ENCODE measurements at regions not wholly inside any gene's neighbourhood (a gene's known extent, or its start where the extent isn't known, plus 50 kb on each side); places are given as distances from the start of the nearest gene placed in this dataset.

DNA sequence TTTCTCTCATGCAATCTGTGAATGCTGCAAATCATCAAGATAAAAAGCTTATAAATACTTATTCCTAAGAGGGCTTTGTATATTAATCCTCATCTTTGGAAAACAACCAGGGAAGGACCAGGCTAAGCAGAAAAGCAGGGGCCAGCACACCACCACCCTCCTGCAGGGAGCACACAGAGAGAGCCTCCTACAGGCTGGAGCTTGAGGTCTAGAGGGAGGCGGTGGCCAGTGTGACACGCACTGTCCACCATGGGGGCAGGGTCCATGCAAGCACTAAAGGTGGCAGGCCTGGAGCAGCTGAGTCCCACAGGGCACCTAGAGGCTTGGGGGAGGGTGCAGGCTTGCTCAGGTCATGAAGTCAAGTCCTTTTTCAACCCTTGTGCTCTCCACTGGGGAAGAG is 236.9 kb downstream of the TACR3 start:
- TF ChIP-seq, protein P1, sequence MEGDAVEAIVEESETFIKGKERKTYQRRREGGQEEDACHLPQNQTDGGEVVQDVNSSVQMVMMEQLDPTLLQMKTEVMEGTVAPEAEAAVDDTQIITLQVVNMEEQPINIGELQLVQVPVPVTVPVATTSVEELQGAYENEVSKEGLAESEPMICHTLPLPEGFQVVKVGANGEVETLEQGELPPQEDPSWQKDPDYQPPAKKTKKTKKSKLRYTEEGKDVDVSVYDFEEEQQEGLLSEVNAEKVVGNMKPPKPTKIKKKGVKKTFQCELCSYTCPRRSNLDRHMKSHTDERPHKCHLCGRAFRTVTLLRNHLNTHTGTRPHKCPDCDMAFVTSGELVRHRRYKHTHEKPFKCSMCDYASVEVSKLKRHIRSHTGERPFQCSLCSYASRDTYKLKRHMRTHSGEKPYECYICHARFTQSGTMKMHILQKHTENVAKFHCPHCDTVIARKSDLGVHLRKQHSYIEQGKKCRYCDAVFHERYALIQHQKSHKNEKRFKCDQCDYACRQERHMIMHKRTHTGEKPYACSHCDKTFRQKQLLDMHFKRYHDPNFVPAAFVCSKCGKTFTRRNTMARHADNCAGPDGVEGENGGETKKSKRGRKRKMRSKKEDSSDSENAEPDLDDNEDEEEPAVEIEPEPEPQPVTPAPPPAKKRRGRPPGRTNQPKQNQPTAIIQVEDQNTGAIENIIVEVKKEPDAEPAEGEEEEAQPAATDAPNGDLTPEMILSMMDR (IDR thresholded peaks at IDR 0.05; ENCODE audit: control extremely low read depth, extremely low read depth, low read depth, missing control alignments), result no peak
- CTCF ChIA-PET, result interaction anchor here (1.5 kb wide), 1 partner anchor 24 kb away, joined by 3 read pairs; no protein-coding TSS in a partner anchor
- no peak for DNase-seq (ENCODE audit: extremely low spot score)
- POLR2A ChIA-PET, result no interaction called here

DNA sequence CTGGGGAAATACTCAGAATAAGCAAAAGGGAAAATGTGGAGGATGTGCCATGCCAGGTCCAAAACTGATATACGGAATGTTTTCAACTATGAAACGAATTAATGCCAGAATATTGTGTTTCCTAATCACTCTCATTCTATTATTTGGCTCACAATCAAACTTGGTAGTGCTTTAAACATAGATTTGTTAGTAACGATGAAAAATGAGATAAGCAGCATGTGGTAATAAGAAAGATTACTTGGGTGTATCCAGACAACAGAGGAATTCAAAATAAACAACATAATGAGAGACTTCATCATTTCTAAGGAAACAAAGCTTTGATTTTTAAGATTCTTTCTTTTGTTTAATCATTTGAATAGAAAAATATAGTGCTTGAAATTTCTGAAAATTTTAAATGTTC is 237.3 kb downstream of the TACR3 start:
- CTCF ChIA-PET, result interaction anchor here (1.5 kb wide), 1 partner anchor 24 kb away, joined by 3 read pairs; no protein-coding TSS in a partner anchor
- TF ChIP-seq, protein P1 (IDR thresholded peaks at IDR 0.05; ENCODE audit: control extremely low read depth, extremely low read depth, low read depth, missing control alignments), result no peak
- POLR2A ChIA-PET, result no interaction called here
- no peak for DNase-seq (ENCODE audit: extremely low spot score)

DNA sequence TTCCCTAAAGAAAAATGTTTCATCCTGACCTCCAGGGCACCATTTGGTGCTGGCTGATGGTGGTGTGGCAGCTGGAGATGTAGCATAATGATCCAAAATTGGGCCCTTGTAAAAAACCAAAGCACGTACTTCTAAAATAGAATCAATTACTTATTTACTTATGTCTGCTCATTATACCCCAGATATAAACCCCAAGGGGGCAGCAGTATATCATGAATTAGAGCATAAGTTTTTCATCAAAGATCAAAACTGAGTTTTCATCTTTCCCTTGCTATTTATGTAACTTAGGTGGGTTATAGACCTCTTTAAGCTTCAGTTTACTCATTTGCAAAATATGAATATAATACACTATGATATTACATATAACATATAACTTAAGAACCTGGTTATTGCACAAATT is 241.1 kb downstream of the TACR3 start:
- ChIA-PET POLR2A (no interaction called here), CTCF (interaction anchor here (1.0 to 2.1 kb wide), 2 partner anchors 307 to 434 kb away, joined by 3 to 6 read pairs; no protein-coding TSS in a partner anchor)
- TF ChIP-seq, protein P1 (IDR thresholded peaks at IDR 0.05; ENCODE audit: control extremely low read depth, extremely low read depth, low read depth, missing control alignments), result peak; percentile 17
- DNase-seq (ENCODE audit: extremely low spot score), result no peak

DNA sequence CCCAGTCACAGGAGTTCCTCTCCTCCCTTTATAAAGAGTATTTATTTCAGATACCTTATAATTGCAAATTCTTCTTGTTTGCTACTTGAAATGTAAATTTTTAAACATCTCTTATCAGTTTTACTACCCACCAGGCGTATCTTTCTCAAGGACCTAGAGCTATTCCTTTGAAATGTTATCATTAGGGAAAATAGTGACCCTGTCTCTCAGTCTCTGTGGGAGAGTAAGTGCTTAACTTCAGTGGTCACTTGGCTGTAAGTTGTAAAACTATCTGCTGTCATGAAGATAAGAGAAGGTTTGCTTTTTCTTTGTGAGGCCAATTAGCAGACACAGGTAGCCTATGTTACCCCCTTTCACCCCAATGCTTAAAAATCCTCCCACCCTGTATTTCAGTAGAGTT is 241.6 kb downstream of the TACR3 start:
- TF ChIP-seq, protein P1 (IDR thresholded peaks at IDR 0.05; ENCODE audit: control extremely low read depth, extremely low read depth, low read depth, missing control alignments), result no peak
- POLR2A ChIA-PET, result no interaction called here
- no peak for DNase-seq (ENCODE audit: extremely low spot score)
- CTCF ChIA-PET, result interaction anchor here (1.0 to 2.6 kb wide), 2 partner anchors 308 to 434 kb away, joined by 3 to 8 read pairs; no protein-coding TSS in a partner anchor

DNA sequence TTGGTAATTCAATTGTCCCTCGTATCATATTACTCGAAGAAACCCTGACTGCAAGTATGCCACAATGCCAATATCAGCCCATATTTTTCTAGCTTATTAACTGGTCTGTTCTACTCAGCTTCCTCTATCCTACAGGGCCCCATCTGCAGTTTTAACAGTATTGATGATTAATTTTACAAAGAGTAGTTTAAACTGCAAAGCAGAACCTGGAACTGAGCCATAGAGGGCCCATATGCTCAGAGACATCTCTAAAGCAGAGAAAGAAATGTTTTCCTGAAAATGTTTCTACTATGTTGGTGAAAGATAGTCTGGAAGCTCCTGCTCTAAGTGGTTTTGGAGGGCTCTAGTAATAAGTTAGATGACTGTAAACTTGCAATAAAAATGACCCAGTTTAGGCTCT is 259.4 kb upstream of the CENPE start:
- POLR2A ChIA-PET, result no interaction called here
- TF ChIP-seq, protein P1 (IDR thresholded peaks at IDR 0.05; ENCODE audit: control extremely low read depth, extremely low read depth, low read depth, missing control alignments), result no peak
- no peak for DNase-seq (ENCODE audit: extremely low spot score)

DNA sequence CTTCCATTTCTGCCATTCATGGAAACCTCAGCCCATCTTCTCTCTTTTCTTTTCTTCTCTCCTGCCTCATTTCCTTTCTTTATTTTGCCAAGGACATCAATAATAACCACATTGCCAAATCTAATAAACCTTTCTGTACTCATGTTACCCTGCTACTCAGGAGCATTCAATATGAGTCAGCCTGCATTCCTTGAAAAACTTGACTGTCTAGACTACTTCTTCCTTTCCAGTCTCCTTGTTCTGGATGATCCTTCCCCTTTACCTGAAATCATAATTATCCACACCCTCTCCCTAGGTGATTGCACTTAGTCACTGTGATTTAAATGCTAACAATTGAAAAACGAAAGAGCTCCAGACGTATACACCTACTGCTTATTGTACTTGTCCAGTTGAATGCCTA is 253.2 kb upstream of the CENPE start:
- no peak for DNase-seq (ENCODE audit: extremely low spot score)
- POLR2A ChIA-PET, result no interaction called here
- TF ChIP-seq, protein P1 (IDR thresholded peaks at IDR 0.05; ENCODE audit: control extremely low read depth, extremely low read depth, low read depth, missing control alignments), result no peak

More for the DNA sequence above, 259.4 kb upstream of the CENPE start:
- CTCF ChIA-PET, result interaction anchor here (1.5 kb wide), 1 partner anchor 16 kb away, joined by 4 read pairs; no protein-coding TSS in a partner anchor

More for the DNA sequence above, 253.2 kb upstream of the CENPE start:
- CTCF ChIA-PET, result no interaction called here

Data from GM10248 (cell line).